IMR-90 (cell line): ENCODE measurements at regions not wholly inside any gene's neighbourhood (a gene's known extent, or its start where the extent isn't known, plus 50 kb on each side); places are given as distances from the start of the nearest gene placed in this dataset.

Experiments used
- ATAC-seq: fragments of 200-7000 bp; cut with Tn5 transposase; 2 replicates; pipeline ENCODE4 v1.9.1; 2020; ENCODE audit warnings: low read depth, mild to moderate bottlenecking, moderate library complexity
- BruUV-seq: library from RNA; stranded (reverse); fragments of 400-500 nt; replicated peaks from 2 replicates; lab custom pipeline; 2021; lab: Mats Ljungman, UMichigan
- CTCF ChIA-PET: fragments of 300-600 bp; formaldehyde crosslinking; extraction: SDS; loops from one replicate; lab custom pipeline; 2021; ENCODE audit warnings: antibody characterized with exemption; lab: Yijun Ruan, JAX
- POLR2A ChIA-PET: fragments of 300-600 bp; sonication (Branson Sonifier 250); formaldehyde crosslinking; loops from one replicate; lab custom pipeline; 2022; ENCODE audit warnings: antibody characterized with exemption; ENCODE audit not compliant: unreplicated experiment; lab: Charles Lee
- DNase-seq: peaks from one replicate; pipeline ENCODE4 v3.0.0; 2013
- H2AFZ ChIP-seq: replicated peaks from 2 replicates; pipeline ENCODE3; 2013; ENCODE audit warnings: low read length, mild to moderate bottlenecking; ENCODE audit not compliant: poor library complexity
- H2AK5ac ChIP-seq: 2 replicates; pipeline ENCODE4 v1.6.1; 2013; ENCODE audit warnings: low read depth, low read length, inconsistent platforms
- H2AK9ac ChIP-seq: replicated peaks from 2 replicates; pipeline ENCODE3; 2013; ENCODE audit warnings: mild to moderate bottlenecking, low read depth, low read length, moderate library complexity; ENCODE audit not compliant: poor library complexity
- H2BK120ac ChIP-seq: 2 replicates; pipeline ENCODE4 v1.6.1; 2013; ENCODE audit warnings: low read depth, low read length, inconsistent platforms
- H2BK15ac ChIP-seq: 3 replicates; pipeline ENCODE4 v1.6.1; 2013; ENCODE audit warnings: low read depth, low read length, inconsistent platforms
- H2BK20ac ChIP-seq: 2 replicates; pipeline ENCODE4 v1.6.1; 2013; ENCODE audit warnings: low read depth, mild to moderate bottlenecking, inconsistent platforms, low read length, moderate library complexity
- H2BK5ac ChIP-seq: 2 replicates; pipeline ENCODE4 v1.6.1; 2013; ENCODE audit warnings: mild to moderate bottlenecking, low read depth, low read length, inconsistent platforms; ENCODE audit not compliant: poor library complexity, severe bottlenecking
- H3K14ac ChIP-seq: replicated peaks from 2 replicates; pipeline ENCODE4 v1.6.1; 2013; ENCODE audit warnings: low read depth, low read length, inconsistent platforms
- H3K18ac ChIP-seq: 2 replicates; pipeline ENCODE4 v1.6.1; 2013; ENCODE audit warnings: low read depth, low read length, control low read depth
- H3K23ac ChIP-seq: 2 replicates; pipeline ENCODE4 v1.6.1; 2013; ENCODE audit warnings: low read depth, low read length, inconsistent platforms
- H3K27ac ChIP-seq: 2 replicates; pipeline ENCODE4 v1.5.1; 2013; ENCODE audit warnings: mild to moderate bottlenecking, control low read depth, low read length; ENCODE audit not compliant: insufficient read depth
- H3K27me3 ChIP-seq: 2 replicates; pipeline ENCODE4 v1.6.1; 2013; ENCODE audit warnings: low read length; ENCODE audit not compliant: control insufficient read depth, insufficient read depth
- H3K36me3 ChIP-seq: 2 replicates; pipeline ENCODE4 v1.6.1; 2013; ENCODE audit warnings: low read length, mixed read lengths; ENCODE audit not compliant: control insufficient read depth, insufficient read depth
- H3K4ac ChIP-seq: 2 replicates; pipeline ENCODE4 v1.6.1; 2013; ENCODE audit warnings: low read depth, low read length, inconsistent platforms
- H3K4me1 ChIP-seq: 2 replicates; pipeline ENCODE4 v1.6.1; 2013; ENCODE audit warnings: low read length, mixed read lengths; ENCODE audit not compliant: control insufficient read depth, insufficient read depth
- H3K4me2 ChIP-seq: 2 replicates; pipeline ENCODE4 v1.6.1; 2013; ENCODE audit warnings: low read depth, mild to moderate bottlenecking, control low read depth, low read length, moderate library complexity
- H3K4me3 ChIP-seq: 2 replicates; pipeline ENCODE4 v1.5.1; 2013; ENCODE audit warnings: low read depth, mild to moderate bottlenecking, control low read depth, low read length, moderate library complexity; ENCODE audit not compliant: insufficient read depth
- H3K56ac ChIP-seq: 2 replicates; pipeline ENCODE4 v1.6.1; 2013; ENCODE audit warnings: low read length, inconsistent platforms; ENCODE audit not compliant: insufficient read depth; ENCODE audit errors: extremely low read depth
- H3K79me1 ChIP-seq, 2 experiments: 2 replicates each; pipeline ENCODE4 v1.6.1; 2013; ENCODE audit warnings: low read length in 2 of 2, inconsistent platforms in 1 of 2, low read depth in 1 of 2
- H3K9ac ChIP-seq: 2 replicates; pipeline ENCODE4 v1.6.1; 2013; ENCODE audit warnings: low read depth, low read length, control low read depth
- H3K9me1 ChIP-seq: 2 replicates; pipeline ENCODE4 v1.6.1; 2013; ENCODE audit warnings: low read length, inconsistent platforms; ENCODE audit not compliant: insufficient read depth
- H3K9me3 ChIP-seq: 2 replicates; pipeline ENCODE4 v1.6.1; 2013; ENCODE audit warnings: low read length; ENCODE audit not compliant: control insufficient read depth, insufficient read depth
- H4K20me1 ChIP-seq: 2 replicates; pipeline ENCODE4 v1.6.1; 2013; ENCODE audit warnings: low read length, inconsistent platforms; ENCODE audit not compliant: insufficient read depth
- H4K5ac ChIP-seq: 2 replicates; pipeline ENCODE4 v1.6.1; 2013; ENCODE audit warnings: mild to moderate bottlenecking, low read depth, low read length, control low read depth
- H4K8ac ChIP-seq, 2 experiments: 2 replicates each; pipeline ENCODE4 v1.6.1; 2013; ENCODE audit warnings: low read depth in 2 of 2, low read length in 2 of 2, control low read depth in 1 of 2, inconsistent platforms in 1 of 2
- H4K91ac ChIP-seq: 2 replicates; pipeline ENCODE4 v1.6.1; 2013; ENCODE audit warnings: low read depth, low read length, inconsistent platforms; ENCODE audit not compliant: insufficient read depth
- FOS ChIP-seq: fragments of 150-350 bp; IDR thresholded peaks from 2 replicates; pipeline ENCODE4 v1.6.1; 2016; ENCODE audit warnings: low read depth, low read length
- MAFK ChIP-seq: IDR thresholded peaks from 2 replicates; pipeline ENCODE4 v1.6.1; 2012; ENCODE audit warnings: low read depth, low read length, improper control_type of control experiment
- NFE2L2 ChIP-seq: fragments of 150-350 bp; IDR thresholded peaks from 2 replicates; pipeline ENCODE4 v1.6.1; 2016; ENCODE audit warnings: low read depth, mild to moderate bottlenecking, low read length
- POLR2A ChIP-seq: IDR thresholded peaks from 2 replicates; pipeline ENCODE4 v1.6.1; 2012; ENCODE audit warnings: mild to moderate bottlenecking, low read depth, low read length
- RCOR1 ChIP-seq: IDR thresholded peaks from 2 replicates; pipeline ENCODE4 v1.6.1; 2012; ENCODE audit warnings: mild to moderate bottlenecking, low read length, improper control_type of control experiment; ENCODE audit not compliant: insufficient replicate concordance
- RFX5 ChIP-seq: IDR thresholded peaks from 2 replicates; pipeline ENCODE4 v1.8.0; 2012; ENCODE audit warnings: low read depth, mild to moderate bottlenecking, low read length, moderate library complexity
- USF2 ChIP-seq: fragments of 150-350 bp; IDR thresholded peaks from 2 replicates; pipeline ENCODE4 v1.6.1; 2017; ENCODE audit warnings: mild to moderate bottlenecking, antibody characterized with exemption, low read length, low read depth
- WGBS, 2 experiments: methylation state at CpG; one replicate each; pipeline versions ENCODE4 v1.1.5 to v1.1.7; 2013; ENCODE audit warnings: missing lambda C conversion rate in 2 of 2; ENCODE audit not compliant: insufficient read length in 1 of 2; ENCODE audit errors: extremely low coverage in 2 of 2; 5-methylcytosine and 5-hydroxymethylcytosine counted together
- dilution Hi-C: fragments of 300-500 bp; cut with HindIII; formaldehyde crosslinking; loops from one replicate; pipeline ENCODE4 v1.14.3; 2018; ENCODE audit warnings: low sequenced_read_pairs; ENCODE audit not compliant: unreplicated experiment
- in situ Hi-C: fragments of 300-500 bp; cut with MboI; formaldehyde crosslinking; loops from 3 replicates; pipeline ENCODE4 v1.14.3; 2019; ENCODE audit warnings: low sequenced_read_pairs, inconsistent platforms, mixed read lengths
- intact Hi-C: fragments of 100-400 bp; cut with micrococcal nuclease; formaldehyde crosslinking; loops from 2 replicates; pipeline ENCODE4 v1.10.0; 2022

- H2AK5ac ChIP-seq: no peak overlapping the region
- peaks cover 5% of the 10 kb centered on the region; the same call in 1 of the 2 replicates for H3K4me1 ChIP-seq
- H2BK120ac ChIP-seq: no peak overlapping the region
- H4K8ac ChIP-seq: no peak overlapping the region
- no peak overlapping the region for H2AFZ ChIP-seq
- no peak overlapping the region for H3K18ac ChIP-seq
- H3K79me1 ChIP-seq: no peaks in the 10 kb centered on the region
- dilution Hi-C loops (no loop called here), intact Hi-C loops (no loop called here), in situ Hi-C loops (loop anchor here (25.0 kb wide), 1 partner anchor 617 kb away; no protein-coding TSS in a partner anchor)
- BruUV-seq: no TSS peak
- H2AK9ac ChIP-seq: no peak overlapping the region
- no peak overlapping the region for H3K4me3 ChIP-seq
- no peak overlapping the region for H2BK20ac ChIP-seq
- no peak overlapping the region for H2BK5ac ChIP-seq
- no peak overlapping the region for H4K91ac ChIP-seq
- DNase-seq: no peak
- no peak overlapping the region for H3K56ac ChIP-seq
- no peaks in the 10 kb centered on the region for H3K9me3 ChIP-seq
- CTCF ChIA-PET: no interaction called here
- H2BK15ac ChIP-seq: no peak overlapping the region
- no peak overlapping the region for H3K27ac ChIP-seq
- no peak overlapping the region for H3K23ac ChIP-seq
- no peak overlapping the region for H4K5ac ChIP-seq
- H3K4ac ChIP-seq: no peak overlapping the region
- no peaks in the 10 kb centered on the region for H4K20me1 ChIP-seq
- no peak overlapping the region for H3K14ac ChIP-seq
- ATAC-seq: no peak
- peaks cover 37% of the 10 kb centered on the region for H3K27me3 ChIP-seq
- WGBS, 2 experiments: 60% methylated on average over 1 of the region's 5 CpGs; no CpG with 5 or more reads in 1 of the 2 experiments
- no peak overlapping the region for H3K9ac ChIP-seq
- no peak for TF ChIP-seq RFX5
- TF ChIP-seq RCOR1: no peak
- no peak for TF ChIP-seq FOS
- no peak for TF ChIP-seq MAFK
- TF ChIP-seq USF2: no peak
- no peak for TF ChIP-seq NFE2L2
- TF ChIP-seq POLR2A: no peak
- POLR2A ChIA-PET: no interaction called here
- no peaks in the 10 kb centered on the region for H3K9me1 ChIP-seq
- H3K4me2 ChIP-seq: no peak overlapping the region
- H3K36me3 ChIP-seq: no peaks in the 10 kb centered on the region
Measured at GRCh38 chr1:54479251-54479650, 68.8 kb upstream of the ACOT11 start.
